Effector CD4-positive, alpha-beta T cell (primary cell): ENCODE measurements at regions not wholly inside any gene's neighbourhood (a gene's known extent, or its start where the extent isn't known, plus 50 kb on each side); places are given as distances from the start of the nearest gene placed in this dataset.
"Not testable (repeated sequence)": the region's sequence is repeated elsewhere in the genome, so short reads cannot be mapped to it uniquely, and the experiment has no call there.

ENCODE experiments used
- DNase-seq: peaks from one replicate; pipeline ENCODE4 v3.0.0-alpha.2; 2020

- no peak for DNase-seq
Measured at GRCh38 chr5:162209005-162209605, 141.5 kb downstream of the GABRG2 start.

- DNase-seq, result no peak
Measured at GRCh38 chr5:162214551-162214950, 147.0 kb downstream of the GABRG2 start.

- DNase-seq, result no peak
Measured at GRCh38 chr5:162217037-162217436, 149.5 kb downstream of the GABRG2 start.

DNA sequence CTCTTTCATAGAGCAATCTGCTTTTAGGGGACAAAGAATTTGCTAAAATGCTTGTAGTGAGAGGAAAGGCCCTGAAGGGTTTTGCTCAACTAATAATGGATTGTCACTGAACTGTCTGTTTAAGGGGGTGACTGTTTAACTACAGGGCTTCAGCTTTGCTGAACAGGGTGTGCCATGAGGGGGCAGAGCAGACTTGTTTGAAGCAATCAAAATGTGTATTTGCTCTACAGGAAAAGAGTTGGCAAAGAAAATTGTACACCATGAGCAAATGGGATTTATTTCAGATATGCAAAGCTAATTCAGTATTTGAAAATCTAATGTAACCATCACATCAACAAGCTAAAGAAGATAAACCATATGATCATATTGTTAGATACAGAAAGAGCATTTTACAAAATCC lies 154.3 kb downstream of the GABRG2 start:
- DNase-seq, result no peak

DNA sequence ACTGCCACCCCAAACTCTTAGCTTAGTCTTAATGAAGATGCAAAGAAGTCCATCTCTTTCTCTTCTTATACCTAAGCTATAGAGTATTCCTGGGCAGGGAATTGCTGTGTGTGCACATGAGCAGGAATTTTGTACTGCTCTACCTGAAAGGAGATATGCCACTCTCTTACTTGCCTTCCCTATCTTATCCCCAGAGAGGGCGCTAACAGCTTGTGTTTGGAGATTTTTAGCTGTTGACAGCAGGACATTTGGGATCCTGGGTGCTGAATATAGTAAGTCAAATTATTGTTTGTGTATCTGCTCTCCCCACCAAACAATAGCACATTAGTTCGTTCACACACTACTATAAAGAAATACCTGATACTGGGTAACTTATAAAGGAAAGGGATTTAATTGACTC lies 159.5 kb downstream of the GABRG2 start:
- DNase-seq, result no peak

GRCh38 chr5:162230348-162230747 lies 162.8 kb downstream of the GABRG2 start:
- no peak for DNase-seq

DNA sequence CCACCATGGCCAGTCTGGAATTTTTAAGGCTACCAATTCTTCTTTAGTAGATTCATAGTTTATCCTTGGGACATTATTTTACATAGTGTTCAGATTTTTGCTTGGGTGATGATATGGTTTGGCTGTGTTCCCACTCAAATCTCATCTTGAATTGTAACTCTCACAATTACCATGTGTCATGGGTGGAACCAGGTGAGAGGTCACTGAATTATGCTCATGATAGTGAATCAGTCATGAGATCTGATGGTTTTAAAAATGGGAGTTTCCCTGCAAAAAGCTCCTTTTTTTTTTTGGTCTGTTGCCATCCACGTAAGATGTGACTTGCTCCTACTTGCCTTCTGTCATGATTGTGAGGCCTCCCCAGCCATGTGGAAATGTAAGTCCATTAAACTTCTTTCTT lies 163.9 kb downstream of the GABRG2 start:
- DNase-seq, result no peak

DNA sequence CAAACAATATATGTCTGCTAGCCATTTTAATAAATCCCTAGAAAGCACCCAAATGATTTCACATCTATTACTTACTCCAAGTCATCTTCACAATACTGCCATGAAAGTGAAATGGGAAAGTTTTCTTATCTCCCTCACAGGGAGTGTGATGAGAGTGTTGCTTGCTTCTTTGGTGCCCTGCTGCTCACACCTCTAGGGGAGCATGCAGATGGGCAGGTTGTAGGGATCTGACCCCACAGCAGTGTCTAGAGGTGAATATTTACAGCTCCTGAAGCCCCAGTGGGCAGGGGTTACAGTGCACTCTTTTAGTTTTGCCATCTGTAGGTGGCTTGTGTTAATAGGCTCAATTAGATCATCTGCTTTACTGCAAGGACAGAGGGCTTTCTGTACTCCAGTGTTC lies 173.2 kb downstream of the GABRG2 start:
- no peak for DNase-seq

GRCh38 chr5:162242416-162242815 lies 174.8 kb downstream of the GABRG2 start:
- no peak for DNase-seq

- no peak for DNase-seq
Measured at GRCh38 chr5:162243651-162244050, 176.1 kb downstream of the GABRG2 start.

DNA sequence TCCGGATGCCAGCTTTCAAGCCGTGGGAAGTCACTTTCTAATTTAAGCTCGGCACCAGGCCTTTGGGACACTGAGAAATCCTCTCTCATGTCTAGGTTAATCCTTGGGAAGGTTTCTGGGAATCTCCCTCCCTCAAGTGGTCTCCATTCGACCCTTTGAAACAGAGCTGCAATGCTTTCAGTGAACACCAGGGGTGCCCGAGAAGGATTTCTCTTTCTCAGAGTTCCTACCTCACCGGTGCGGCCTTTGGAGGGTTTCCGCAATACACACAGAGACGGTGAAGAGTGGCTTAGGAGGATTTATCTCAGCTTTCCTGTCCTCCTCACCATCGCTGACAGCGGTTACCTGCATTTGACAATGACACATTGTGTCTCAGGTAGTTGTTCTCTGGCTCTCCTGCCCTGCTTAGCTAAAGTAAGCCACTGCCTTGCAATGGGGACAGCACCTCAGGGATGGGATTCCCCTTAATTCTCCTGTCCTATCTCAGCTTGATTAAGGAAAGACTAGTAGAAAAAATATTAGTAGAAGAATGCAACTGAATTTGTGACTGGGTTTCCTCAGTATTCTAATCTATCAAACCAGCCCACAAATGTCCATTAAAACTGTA lies 180.6 kb downstream of the GABRG2 start:
- DNase-seq, result no peak

GRCh38 chr5:162256711-162257110 lies 189.1 kb downstream of the GABRG2 start:
- DNase-seq, result no peak

GRCh38 chr5:162268694-162269481 lies 201.3 kb downstream of the GABRG2 start:
- DNase-seq, result no peak

DNA sequence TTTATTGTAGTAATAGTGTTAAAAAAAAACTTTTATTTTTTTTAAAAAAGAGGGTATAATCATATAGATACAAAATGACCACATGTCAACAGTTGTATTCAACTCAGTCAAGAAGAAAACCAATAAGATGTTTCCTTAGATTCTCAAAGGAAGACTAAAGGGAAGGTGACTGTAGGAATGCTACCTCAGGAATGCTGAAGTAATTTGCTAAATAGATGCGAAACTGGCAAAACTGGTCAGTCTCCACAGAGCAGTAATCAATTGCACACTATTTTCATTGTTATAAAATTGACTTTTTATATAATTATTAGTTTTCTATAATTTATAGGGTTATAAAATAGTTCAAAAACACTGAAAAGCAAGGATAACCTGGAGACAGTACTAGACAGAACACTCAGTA lies 204.8 kb downstream of the GABRG2 start:
- no peak for DNase-seq

- no peak for DNase-seq
Measured at GRCh38 chr5:162274679-162275078, 207.1 kb downstream of the GABRG2 start.

GRCh38 chr5:162275387-162275786 lies 207.8 kb downstream of the GABRG2 start:
- not testable (repeated sequence) for DNase-seq

DNA sequence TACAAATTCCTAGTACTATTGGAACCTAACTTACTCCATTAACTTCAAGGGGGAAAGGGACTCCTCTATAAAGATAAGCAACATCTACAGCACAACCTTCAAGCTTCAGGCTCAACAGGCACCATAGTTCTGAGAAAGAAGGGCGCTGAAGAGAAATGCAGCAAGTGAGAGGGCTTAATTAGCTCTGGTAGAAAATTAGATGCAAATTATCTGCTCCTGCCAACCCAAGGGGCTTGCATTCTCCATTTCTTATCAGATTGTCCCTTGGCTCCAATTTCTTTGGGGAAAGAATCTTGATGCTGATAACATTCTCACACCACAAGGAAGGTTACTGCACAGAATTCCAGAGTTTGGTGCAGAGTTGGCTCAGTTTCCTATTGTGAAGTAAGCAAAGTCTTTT lies 214.6 kb downstream of the GABRG2 start:
- DNase-seq, result no peak

DNA sequence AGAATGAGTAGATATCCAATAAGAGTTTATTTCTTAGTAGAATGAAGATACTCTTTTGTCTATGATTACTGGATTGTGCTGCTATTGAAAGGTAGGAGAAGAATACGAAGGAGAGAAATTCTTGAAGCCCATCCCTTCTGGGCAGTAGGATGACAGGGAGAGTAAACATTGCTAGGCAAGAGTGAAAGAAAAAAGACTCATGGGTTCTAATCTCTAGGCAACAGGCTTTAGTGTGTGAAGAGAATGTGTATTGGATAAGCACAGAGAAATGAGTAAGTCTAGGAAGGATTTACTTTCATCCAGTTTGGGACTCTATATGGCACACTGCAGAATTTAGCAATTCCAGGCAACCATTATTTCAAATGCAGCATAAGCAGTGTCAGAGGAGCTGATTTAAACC lies 216.0 kb downstream of the GABRG2 start:
- DNase-seq, result no peak

DNA sequence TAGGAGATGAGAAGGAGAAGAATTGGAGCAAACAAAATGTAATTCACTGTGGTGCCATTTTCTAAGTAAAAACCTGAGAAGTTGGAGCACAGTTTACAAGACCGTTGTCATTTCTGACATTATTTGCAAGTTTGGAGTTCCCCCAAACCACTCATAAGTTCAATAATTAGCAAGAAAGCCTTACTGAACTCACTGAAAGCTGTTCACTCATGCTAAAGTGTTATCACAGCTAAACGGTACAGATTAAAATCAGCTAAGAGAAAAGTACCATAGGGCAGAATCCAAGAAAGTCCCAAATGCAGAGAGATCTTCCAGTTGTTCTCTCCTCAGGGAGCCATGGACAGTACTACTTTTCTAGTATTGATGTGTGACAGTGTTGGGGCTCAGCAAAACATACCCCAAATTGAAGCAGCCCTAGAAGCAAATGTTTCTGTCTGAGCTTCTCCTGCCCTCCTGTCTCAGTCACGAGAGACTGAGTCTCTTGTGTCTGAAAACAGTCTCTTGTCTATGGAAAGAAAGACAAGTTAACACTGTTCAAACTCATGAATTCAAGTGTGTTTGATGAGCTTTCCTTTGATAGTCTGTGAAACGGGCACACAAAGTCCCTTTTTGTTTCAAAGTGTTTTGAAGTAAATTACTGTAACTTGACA lies 221.2 kb downstream of the GABRG2 start:
- no peak for DNase-seq

DNA sequence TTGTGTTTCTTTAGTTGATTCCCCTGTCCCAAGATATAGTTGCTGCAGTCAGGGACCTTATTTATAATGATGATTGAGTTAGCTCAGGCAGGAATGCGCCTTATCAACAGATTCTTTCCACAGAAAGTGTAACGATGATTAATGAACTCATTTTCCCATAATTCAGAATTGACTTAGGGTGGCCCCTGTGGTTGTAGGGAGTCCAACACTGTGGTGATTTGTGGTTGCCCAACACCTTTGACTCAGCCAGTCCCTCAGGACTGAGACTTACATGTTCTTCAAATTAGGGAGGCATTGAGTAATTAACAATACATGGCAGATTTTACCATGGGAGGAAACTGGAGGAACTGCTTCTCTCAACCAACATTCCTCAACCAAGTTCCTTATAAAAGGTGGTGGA lies 221.9 kb downstream of the GABRG2 start:
- no peak for DNase-seq

DNA sequence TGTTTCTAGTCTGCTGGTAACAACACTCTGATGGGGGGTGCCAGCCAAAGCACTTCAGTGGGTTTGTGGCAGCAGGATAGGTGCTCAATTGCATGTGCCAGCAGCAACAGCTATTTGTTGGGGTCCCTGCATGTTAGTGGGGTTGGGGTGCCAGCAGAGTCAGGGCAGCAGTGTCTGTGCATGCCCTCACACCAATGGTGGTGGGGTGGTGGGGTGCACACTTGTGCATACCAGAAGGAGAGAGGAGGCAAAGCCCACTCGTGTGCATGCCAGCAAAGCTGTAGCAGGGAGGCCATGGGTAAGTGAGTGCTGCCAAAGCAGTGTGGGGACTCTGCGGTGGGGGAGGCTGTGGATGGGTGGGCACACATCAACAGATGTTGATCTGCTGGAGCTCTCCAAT lies 232.2 kb downstream of the GABRG2 start:
- DNase-seq, result no peak

DNA sequence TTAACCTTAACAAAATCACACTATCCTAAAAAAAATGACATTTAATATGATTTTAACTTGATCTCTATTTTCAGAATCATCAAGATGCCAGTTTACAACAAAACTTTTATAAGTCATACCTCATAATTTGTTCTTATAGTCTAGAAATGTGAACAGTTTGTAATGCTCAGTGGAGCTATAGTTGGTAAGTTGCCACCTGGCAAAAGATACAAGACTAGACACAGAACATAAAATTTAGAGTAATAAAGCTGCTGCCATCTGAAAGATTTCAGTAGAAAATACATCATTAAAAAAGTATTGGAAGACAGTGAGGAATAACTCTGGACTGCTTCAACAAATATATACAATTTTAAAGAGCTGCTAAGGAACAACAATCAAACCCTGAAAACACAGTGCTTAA lies 233.8 kb downstream of the GABRG2 start:
- no peak for DNase-seq

GRCh38 chr5:162323466-162323865 lies 255.9 kb downstream of the GABRG2 start:
- DNase-seq, result no peak

- no peak for DNase-seq
Measured at GRCh38 chr5:162324328-162324727, 256.8 kb downstream of the GABRG2 start.
